NB4 (cell line): ENCODE measurements at regions not wholly inside any gene's neighbourhood (a gene's known extent, or its start where the extent isn't known, plus 50 kb on each side); places are given as distances from the start of the nearest gene placed in this dataset.

ENCODE experiments used
- POLR2A ChIP-seq: IDR thresholded peaks from 2 replicates; pipeline ENCODE4 v1.6.1; 2011; ENCODE audit warnings: mild to moderate bottlenecking; ENCODE audit not compliant: insufficient read length; ENCODE audit errors: extremely low read depth
- TF ChIP-seq, protein P1 (sequence below): IDR thresholded peaks from one replicate; pipeline ENCODE4 v1.5.1; 2012; ENCODE audit warnings: low read depth, low read length
- TF ChIP-seq, protein P2 (sequence below): IDR thresholded peaks from 2 replicates; pipeline ENCODE4 v1.6.1; 2011; ENCODE audit warnings: low read depth, low read length

DNA sequence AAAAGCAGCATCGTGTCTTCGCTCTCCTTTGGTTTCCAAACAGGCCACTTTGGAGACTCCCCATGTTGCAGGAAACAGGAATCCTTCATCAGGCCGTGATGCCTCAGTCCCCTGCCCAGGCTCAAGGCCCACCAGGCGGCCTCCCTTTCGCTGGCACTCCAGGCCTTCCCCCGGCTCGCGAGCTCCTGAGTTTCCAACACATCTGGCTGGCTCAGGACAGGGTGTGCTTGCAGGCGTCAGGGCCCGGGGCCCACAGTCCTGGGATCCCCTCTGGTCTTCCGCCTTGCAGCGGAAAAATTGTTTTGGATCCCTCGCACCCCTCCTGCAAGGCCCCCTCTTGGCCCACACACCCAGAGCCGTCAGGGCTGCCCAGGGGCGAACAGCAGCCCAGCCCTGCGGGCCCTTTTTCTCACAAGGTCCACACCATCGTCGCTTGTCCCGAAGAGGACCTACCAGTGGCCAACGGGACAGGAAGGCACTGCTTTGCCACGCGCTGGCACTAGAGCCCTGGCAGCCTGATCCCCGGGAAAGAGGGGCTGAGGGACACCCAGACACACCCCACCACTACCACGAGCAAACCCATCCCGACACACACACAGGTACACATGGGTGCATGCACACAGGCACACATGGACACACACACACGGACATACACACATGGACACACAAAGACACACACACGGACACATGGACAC, 1930.9 kb upstream of the DEFB115 start:
- TF ChIP-seq, protein P1, sequence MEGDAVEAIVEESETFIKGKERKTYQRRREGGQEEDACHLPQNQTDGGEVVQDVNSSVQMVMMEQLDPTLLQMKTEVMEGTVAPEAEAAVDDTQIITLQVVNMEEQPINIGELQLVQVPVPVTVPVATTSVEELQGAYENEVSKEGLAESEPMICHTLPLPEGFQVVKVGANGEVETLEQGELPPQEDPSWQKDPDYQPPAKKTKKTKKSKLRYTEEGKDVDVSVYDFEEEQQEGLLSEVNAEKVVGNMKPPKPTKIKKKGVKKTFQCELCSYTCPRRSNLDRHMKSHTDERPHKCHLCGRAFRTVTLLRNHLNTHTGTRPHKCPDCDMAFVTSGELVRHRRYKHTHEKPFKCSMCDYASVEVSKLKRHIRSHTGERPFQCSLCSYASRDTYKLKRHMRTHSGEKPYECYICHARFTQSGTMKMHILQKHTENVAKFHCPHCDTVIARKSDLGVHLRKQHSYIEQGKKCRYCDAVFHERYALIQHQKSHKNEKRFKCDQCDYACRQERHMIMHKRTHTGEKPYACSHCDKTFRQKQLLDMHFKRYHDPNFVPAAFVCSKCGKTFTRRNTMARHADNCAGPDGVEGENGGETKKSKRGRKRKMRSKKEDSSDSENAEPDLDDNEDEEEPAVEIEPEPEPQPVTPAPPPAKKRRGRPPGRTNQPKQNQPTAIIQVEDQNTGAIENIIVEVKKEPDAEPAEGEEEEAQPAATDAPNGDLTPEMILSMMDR: no peak
- no peak for TF ChIP-seq POLR2A
- TF ChIP-seq, protein P2, sequence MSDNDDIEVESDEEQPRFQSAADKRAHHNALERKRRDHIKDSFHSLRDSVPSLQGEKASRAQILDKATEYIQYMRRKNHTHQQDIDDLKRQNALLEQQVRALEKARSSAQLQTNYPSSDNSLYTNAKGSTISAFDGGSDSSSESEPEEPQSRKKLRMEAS: no peak
